GM12878 (cell line): ENCODE measurements at regions not wholly inside any gene's neighbourhood (a gene's known extent, or its start where the extent isn't known, plus 50 kb on each side); places are given as distances from the start of the nearest gene placed in this dataset.
A peak's percentile ranks its signal among the peaks of the same experiment; 100 is the strongest.

Experiments
- ATAC-seq: fragments of 200-7000 bp; cut with Tn5 transposase; 3 replicates; pipeline ENCODE4 v1.9.1; 2020; ENCODE audit warnings: mild to moderate bottlenecking, moderate library complexity
- BruUV-seq: library from RNA; stranded (reverse); fragments of 400-500 nt; replicated peaks from 2 replicates; lab custom pipeline; 2021; lab: Mats Ljungman, UMichigan
- CTCF ChIA-PET: fragments of 300-600 bp; sonication (Branson Sonifier 250); formaldehyde crosslinking; extraction: SDS; loops from one replicate; lab custom pipeline; 2021; ENCODE audit warnings: inconsistent platforms; lab: Yijun Ruan, JAX
- POLR2A ChIA-PET: fragments of 350-600 bp; formaldehyde crosslinking; extraction: SDS; loops from one replicate; lab custom pipeline; 2021; ENCODE audit warnings: inconsistent platforms; lab: Charles Lee
- RAD21 ChIA-PET: fragments of 300-600 bp; sonication (Branson Sonifier 250); formaldehyde crosslinking; loops from one replicate; lab custom pipeline; 2023; ENCODE audit warnings: antibody characterized with exemption; ENCODE audit not compliant: unreplicated experiment; lab: Charles Lee
- SMC1A ChIA-PET: fragments of 300-600 bp; sonication (Branson Sonifier 250); formaldehyde crosslinking; loops from one replicate; lab custom pipeline; 2023; ENCODE audit not compliant: unreplicated experiment, uncharacterized antibody; lab: Charles Lee
- DNase-seq: peaks from one replicate; pipeline ENCODE4 v3.0.0-alpha.2; 2011; ENCODE audit warnings: low read depth, low spot score
- FAIRE-seq: peaks from 3 replicates; lab custom pipeline; 2011; peaks lifted over from hg19 to GRCh38; lab: Jason Lieb, UNC
- H2AFZ ChIP-seq: 2 replicates; pipeline ENCODE4 v1.6.0; 2011; ENCODE audit warnings: low read depth, low read length, control low read depth; ENCODE audit not compliant: control insufficient read depth
- H3K27ac ChIP-seq: 2 replicates; pipeline ENCODE4 v1.5.1; 2011; ENCODE audit warnings: control low read depth; ENCODE audit not compliant: control insufficient read depth, insufficient read depth
- H3K27me3 ChIP-seq, 2 experiments: replicated peaks in 1 of 2; 2 replicates each; pipeline versions ENCODE4 v1.6.0 to v1.6.1; 2011; ENCODE audit warnings: low read length in 1 of 2; ENCODE audit not compliant: control insufficient read depth in 2 of 2, insufficient read depth in 2 of 2
- H3K36me3 ChIP-seq, 2 experiments: 2 replicates each; pipeline ENCODE4 v1.5.1; 2011; ENCODE audit warnings: low read length in 1 of 2; ENCODE audit not compliant: control insufficient read depth in 2 of 2, insufficient read depth in 2 of 2
- H3K4me1 ChIP-seq: 2 replicates; pipeline ENCODE4 v1.6.1; 2011; ENCODE audit warnings: mild to moderate bottlenecking, low read length, moderate library complexity, mixed read lengths; ENCODE audit not compliant: control insufficient read depth, insufficient read depth
- H3K4me2 ChIP-seq: 2 replicates; pipeline ENCODE4 v1.6.0; 2011; ENCODE audit warnings: control low read depth; ENCODE audit not compliant: control insufficient read depth, insufficient read depth
- H3K4me3 ChIP-seq: fragments of 200-600 bp; sonication (generic); 2 replicates; pipeline ENCODE4 v1.5.1; 2016
- H3K79me2 ChIP-seq: 2 replicates; pipeline ENCODE4 v1.6.0; 2011; ENCODE audit warnings: low read length; ENCODE audit not compliant: control insufficient read depth, insufficient read depth
- H3K9ac ChIP-seq: 2 replicates; pipeline ENCODE4 v1.8.0; 2011; ENCODE audit warnings: low read length, control low read depth, mixed read lengths; ENCODE audit not compliant: control insufficient read depth, insufficient read depth
- H3K9me3 ChIP-seq: replicated peaks from 3 replicates; pipeline ENCODE4 v1.5.1; 2011; ENCODE audit warnings: mild to moderate bottlenecking, low read length; ENCODE audit not compliant: control insufficient read depth, insufficient read depth
- H4K20me1 ChIP-seq: 2 replicates; pipeline ENCODE4 v1.6.0; 2011; ENCODE audit not compliant: control insufficient read depth, insufficient read depth
- CHD4 ChIP-seq: fragments of 200-600 bp; sonication (generic); IDR thresholded peaks from 2 replicates; pipeline ENCODE4 v1.6.1; 2016; ENCODE audit warnings: mild to moderate bottlenecking
- E2F8 ChIP-seq: fragments of 450-650 bp; IDR thresholded peaks from 2 replicates; pipeline ENCODE4 v1.6.1; 2018; ENCODE audit warnings: mild to moderate bottlenecking, low read depth, moderate library complexity; ENCODE audit not compliant: partially characterized antibody
- HDAC6 ChIP-seq: fragments of 200-600 bp; sonication (generic); IDR thresholded peaks from one replicate; pipeline ENCODE4 v1.8.0; 2017; ENCODE audit warnings: antibody characterized with exemption; ENCODE audit not compliant: unreplicated experiment
- HSF1 ChIP-seq: fragments of 150-350 bp; IDR thresholded peaks from 2 replicates; pipeline ENCODE4 v1.6.1; 2014; ENCODE audit warnings: mild to moderate bottlenecking, low read depth, low read length
- IKZF2 ChIP-seq, 2 experiments: fragments of 450-650 bp; IDR thresholded peaks; 2 replicates each; pipeline ENCODE4 v1.6.1; 2017; ENCODE audit warnings: mild to moderate bottlenecking in 2 of 2, moderate library complexity in 2 of 2
- NFYA ChIP-seq: IDR thresholded peaks from 2 replicates; pipeline ENCODE4 v1.6.1; 2011; ENCODE audit warnings: low read depth, mild to moderate bottlenecking, low read length, improper control_type of control experiment, borderline replicate concordance
- NFYB ChIP-seq: IDR thresholded peaks from 2 replicates; pipeline ENCODE4 v1.6.1; 2011; ENCODE audit warnings: low read depth, mild to moderate bottlenecking, low read length, improper control_type of control experiment, moderate library complexity; ENCODE audit not compliant: insufficient read depth
- NR2F1 ChIP-seq: fragments of 450-650 bp; conservative IDR thresholded peaks from 2 replicates; pipeline ENCODE4 v1.6.1; 2017; ENCODE audit warnings: mild to moderate bottlenecking
- PAX5 ChIP-seq: IDR thresholded peaks from 2 replicates; pipeline ENCODE4 v1.6.1; 2011; ENCODE audit warnings: low read depth, low read length, borderline replicate concordance
- RAD21 ChIP-seq: IDR thresholded peaks from 2 replicates; pipeline ENCODE4 v1.6.1; 2011; ENCODE audit warnings: mild to moderate bottlenecking, low read depth, low read length, moderate library complexity; ENCODE audit not compliant: insufficient read depth
- RCOR1 ChIP-seq: conservative IDR thresholded peaks from 2 replicates; pipeline ENCODE4 v1.6.1; 2012; ENCODE audit warnings: low read depth, low read length, improper control_type of control experiment
- RFX5 ChIP-seq: IDR thresholded peaks from 2 replicates; pipeline ENCODE4 v1.6.1; 2011; ENCODE audit warnings: low read depth, low read length, improper control_type of control experiment
- SMAD1 ChIP-seq: fragments of 450-650 bp; IDR thresholded peaks from 2 replicates; pipeline ENCODE4 v1.6.1; 2018; ENCODE audit warnings: mild to moderate bottlenecking, low read depth; ENCODE audit not compliant: partially characterized antibody
- SRF ChIP-seq, 2 experiments: IDR thresholded peaks; 2 replicates each; pipeline ENCODE4 v1.6.1; 2011; ENCODE audit warnings: low read depth in 2 of 2, low read length in 2 of 2, mild to moderate bottlenecking in 1 of 2, moderate library complexity in 1 of 2
- YBX1 ChIP-seq: fragments of 450-650 bp; IDR thresholded peaks from 2 replicates; pipeline ENCODE4 v1.6.1; 2016; ENCODE audit warnings: antibody characterized with exemption
- WGBS: methylation state at CpG from one replicate; pipeline ENCODE4 v1.1.6; 2016; ENCODE audit warnings: low lambda C conversion rate; ENCODE audit not compliant: insufficient replicate concordance, insufficient coverage; ENCODE audit errors: missing lambda C conversion rate; 5-methylcytosine and 5-hydroxymethylcytosine counted together
- in situ Hi-C: fragments of 300-500 bp; cut with MboI; formaldehyde crosslinking; loops from 9 replicates; pipeline ENCODE4 v1.14.3; 2018; ENCODE audit warnings: mixed read lengths
- intact Hi-C: fragments of 100-400 bp; cut with micrococcal nuclease; formaldehyde crosslinking; loops from one replicate; pipeline ENCODE4 v1.14.2; 2022; ENCODE audit not compliant: unreplicated experiment
- TF ChIP-seq, protein P1 (sequence below): IDR thresholded peaks from 2 replicates; pipeline ENCODE4 v1.6.1; 2012; ENCODE audit warnings: low read depth, low read length, improper control_type of control experiment
- TF ChIP-seq, protein P2 (sequence below): fragments of 450-650 bp; formaldehyde crosslinking; IDR thresholded peaks from 2 replicates; pipeline ENCODE4 v1.4.0; 2022; ENCODE audit warnings: mild to moderate bottlenecking, moderate library complexity

DNA sequence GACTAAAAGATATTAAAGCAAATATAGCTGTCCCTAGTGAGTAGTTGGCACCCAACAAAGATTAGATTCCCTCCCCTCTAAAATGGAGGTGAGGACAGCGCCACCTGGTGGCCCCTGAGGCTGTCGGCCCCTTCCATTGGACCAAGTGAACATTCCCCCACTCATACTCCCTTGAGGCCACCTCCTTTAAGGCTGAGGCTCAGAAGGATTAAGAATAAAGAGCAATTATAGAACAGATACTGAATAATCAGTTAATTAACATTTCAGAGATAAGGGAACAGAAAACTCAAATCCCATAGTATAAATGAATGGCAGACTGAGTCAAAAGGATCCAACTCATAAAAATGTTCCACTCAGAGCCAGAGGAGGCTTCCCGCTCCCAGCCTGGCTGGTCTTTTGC is 130.4 kb upstream of the GHITM start:
- Histone ChIP-seq H3K79me2 (no peaks in the 10 kb centered on the region), H3K36me3 (no peaks in the 10 kb centered on the region), H3K27me3 (no peaks in the 10 kb centered on the region; a peak in 1 of 4 replicates), H3K9ac (no peak overlapping the region), H2AFZ (no peak overlapping the region), H3K4me1 (peaks cover 10% of the 10 kb centered on the region), H3K27ac (no peak overlapping the region), H3K9me3 (no peaks in the 10 kb centered on the region; the same call in 2 of the 3 replicates), H4K20me1 (no peaks in the 10 kb centered on the region), H3K4me2 (no peak overlapping the region), H3K4me3 (no peak overlapping the region)
- peak; percentile 86 for ATAC-seq
- RAD21 ChIA-PET: no interaction called here
- intact Hi-C loops: loop anchor here (5.0 kb wide), 1 partner anchor 137 kb away; no protein-coding TSS in a partner anchor
- POLR2A ChIA-PET: no interaction called here
- in situ Hi-C loops: no loop called here
- CTCF ChIA-PET: interaction anchor here (0.9 to 1.5 kb wide), 3 partner anchors 9 to 16 kb away, joined by 3 to 6 read pairs (median 3); no protein-coding TSS in a partner anchor
- BruUV-seq: no TSS peak
- no peak for DNase-seq
- 15% methylated on average over 3 of the region's 3 CpGs for WGBS
- peak; percentile 62 for FAIRE-seq
- SMC1A ChIA-PET: no interaction called here
- TF ChIP-seq NR2F1: no peak
- TF ChIP-seq IKZF2 (IDR thresholded peaks at IDR 0.05): no peak
- TF ChIP-seq HDAC6: no peak
- no peak for TF ChIP-seq NFYB
- no peak for TF ChIP-seq E2F8
- TF ChIP-seq PAX5: no peak
- TF ChIP-seq RAD21: peak; percentile 50; the same call in 1 of the 2 replicates
- no peak for TF ChIP-seq CHD4
- no peak for TF ChIP-seq SRF (IDR thresholded peaks at IDR 0.05; ENCODE audit: low read depth in 2 of 2, low read length in 2 of 2)
- no peak for TF ChIP-seq HSF1
- no peak for TF ChIP-seq YBX1
- no peak for TF ChIP-seq RFX5
- TF ChIP-seq SMAD1: no peak
- no peak for TF ChIP-seq RCOR1
- no peak for TF ChIP-seq NFYA
- TF ChIP-seq, protein P1, sequence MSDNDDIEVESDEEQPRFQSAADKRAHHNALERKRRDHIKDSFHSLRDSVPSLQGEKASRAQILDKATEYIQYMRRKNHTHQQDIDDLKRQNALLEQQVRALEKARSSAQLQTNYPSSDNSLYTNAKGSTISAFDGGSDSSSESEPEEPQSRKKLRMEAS: no peak
- TF ChIP-seq, protein P2, sequence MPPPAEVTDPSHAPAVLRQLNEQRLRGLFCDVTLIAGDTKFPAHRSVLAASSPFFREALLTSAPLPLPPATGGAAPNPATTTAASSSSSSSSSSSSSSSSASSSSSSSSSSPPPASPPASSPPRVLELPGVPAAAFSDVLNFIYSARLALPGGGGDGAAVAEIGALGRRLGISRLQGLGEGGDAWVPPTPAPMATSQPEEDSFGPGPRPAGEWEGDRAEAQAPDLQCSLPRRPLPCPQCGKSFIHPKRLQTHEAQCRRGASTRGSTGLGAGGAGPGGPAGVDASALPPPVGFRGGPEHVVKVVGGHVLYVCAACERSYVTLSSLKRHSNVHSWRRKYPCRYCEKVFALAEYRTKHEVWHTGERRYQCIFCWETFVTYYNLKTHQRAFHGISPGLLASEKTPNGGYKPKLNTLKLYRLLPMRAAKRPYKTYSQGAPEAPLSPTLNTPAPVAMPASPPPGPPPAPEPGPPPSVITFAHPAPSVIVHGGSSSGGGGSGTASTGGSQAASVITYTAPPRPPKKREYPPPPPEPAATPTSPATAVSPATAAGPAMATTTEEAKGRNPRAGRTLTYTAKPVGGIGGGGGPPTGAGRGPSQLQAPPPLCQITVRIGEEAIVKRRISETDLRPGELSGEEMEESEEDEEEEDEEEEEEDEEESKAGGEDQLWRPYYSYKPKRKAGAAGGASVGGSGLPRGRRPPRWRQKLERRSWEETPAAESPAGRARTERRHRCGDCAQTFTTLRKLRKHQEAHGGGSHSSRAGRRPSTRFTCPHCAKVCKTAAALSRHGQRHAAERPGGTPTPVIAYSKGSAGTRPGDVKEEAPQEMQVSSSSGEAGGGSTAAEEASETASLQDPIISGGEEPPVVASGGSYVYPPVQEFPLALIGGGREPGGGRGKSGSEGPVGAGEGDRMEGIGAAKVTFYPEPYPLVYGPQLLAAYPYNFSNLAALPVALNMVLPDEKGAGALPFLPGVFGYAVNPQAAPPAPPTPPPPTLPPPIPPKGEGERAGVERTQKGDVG (CRISPR knock-in tag): no peak
